Skeletal muscle tissue (tissue), 3 donors: ENCODE measurements at regions not wholly inside any gene's neighbourhood (a gene's known extent, or its start where the extent isn't known, plus 50 kb on each side); places are given as distances from the start of the nearest gene placed in this dataset.

Source experiments
- H3K27ac ChIP-seq: one replicate; pipeline ENCODE4 v1.7.0; 2013; ENCODE audit warnings: mild to moderate bottlenecking, low read depth, low read length, inconsistent platforms
- H3K27me3 ChIP-seq, 3 donors: one replicate each; pipeline ENCODE4 v1.7.0; 2013; ENCODE audit warnings: low read length in 3 of 3; ENCODE audit not compliant: control insufficient read depth in 3 of 3, insufficient read depth in 3 of 3
- H3K36me3 ChIP-seq, 3 donors: one replicate each; pipeline ENCODE4 v1.7.0; 2013; ENCODE audit warnings: low read length in 3 of 3; ENCODE audit not compliant: control insufficient read depth in 3 of 3, insufficient read depth in 3 of 3
- H3K4me1 ChIP-seq, 3 donors: one replicate each; pipeline ENCODE4 v1.7.0; 2013; ENCODE audit warnings: low read length in 3 of 3, mild to moderate bottlenecking in 3 of 3; ENCODE audit not compliant: control insufficient read depth in 3 of 3, insufficient read depth in 3 of 3
- H3K4me3 ChIP-seq, 3 donors: one replicate each; pipeline ENCODE4 v1.7.0; 2013; ENCODE audit warnings: low read length in 3 of 3
- H3K9ac ChIP-seq, 3 donors: one replicate each; pipeline ENCODE4 v1.7.0; 2013; ENCODE audit warnings: low read length in 3 of 3, mild to moderate bottlenecking in 3 of 3, moderate library complexity in 2 of 3, low read depth in 1 of 3
- H3K9me3 ChIP-seq, 3 donors: one replicate each; pipeline ENCODE4 v1.7.0; 2013; ENCODE audit warnings: low read length in 3 of 3; ENCODE audit not compliant: control insufficient read depth in 3 of 3
- donor health status: Osteomylitis.

- no peak overlapping the region for H3K9ac ChIP-seq
- H3K9me3 ChIP-seq: no peaks in the 10 kb centered on the region
- no peaks in the 10 kb centered on the region for H3K4me1 ChIP-seq
- H3K27ac ChIP-seq: no peak overlapping the region
- H3K36me3 ChIP-seq: no peaks in the 10 kb centered on the region
- H3K27me3 ChIP-seq: no peaks in the 10 kb centered on the region
- no peak overlapping the region for H3K4me3 ChIP-seq
Observed at GRCh38 chr17:71748872-71749271, 371.9 kb upstream of the SOX9 start.

DNA sequence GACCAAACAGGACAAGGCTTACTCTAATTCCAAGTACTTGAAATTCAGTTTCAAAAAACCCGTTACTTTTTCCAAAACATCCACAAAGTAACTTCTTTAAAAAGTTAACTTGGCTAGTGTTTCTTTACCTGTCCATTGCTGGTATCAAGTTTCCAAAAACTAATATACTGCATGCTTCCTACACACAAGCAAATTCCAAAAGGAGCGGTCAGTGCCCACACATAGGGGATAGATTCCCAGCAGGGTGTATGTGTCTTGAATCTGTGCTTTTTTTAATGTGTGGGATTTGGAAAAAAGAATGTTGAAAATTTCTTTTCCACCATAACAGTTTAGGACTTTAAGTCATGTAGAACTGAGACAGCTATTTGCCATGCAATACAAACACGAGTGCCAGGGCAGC, 367.8 kb upstream of the SOX9 start:
- Histone ChIP-seq H3K9ac (no peak overlapping the region), H3K36me3 (no peaks in the 10 kb centered on the region), H3K4me1 (no peaks in the 10 kb centered on the region), H3K27ac (no peak overlapping the region), H3K27me3 (no peaks in the 10 kb centered on the region), H3K9me3 (no peaks in the 10 kb centered on the region), H3K4me3 (no peak overlapping the region)

DNA sequence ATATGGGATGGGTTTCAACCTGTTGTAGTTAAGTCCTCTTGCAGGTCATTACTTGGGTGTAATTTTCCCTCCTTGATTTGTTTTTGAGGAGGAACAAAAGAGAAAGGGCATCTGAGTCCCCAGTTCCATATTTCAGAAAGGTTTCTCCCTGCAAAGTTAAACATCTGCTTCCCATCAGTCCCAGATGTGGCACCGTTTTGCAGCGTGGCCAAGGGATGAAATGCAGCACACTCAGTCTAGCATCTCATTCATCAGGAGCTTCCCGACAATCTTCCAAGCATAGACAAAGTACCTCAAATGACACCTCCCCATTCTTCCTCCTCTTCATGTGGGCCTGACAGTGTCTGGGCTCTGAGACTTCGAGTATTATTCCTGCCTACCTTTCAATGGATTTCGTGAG, 363.7 kb upstream of the SOX9 start:
- Histone ChIP-seq H3K4me3 (no peak overlapping the region), H3K27me3 (no peaks in the 10 kb centered on the region), H3K9ac (no peak overlapping the region)

DNA sequence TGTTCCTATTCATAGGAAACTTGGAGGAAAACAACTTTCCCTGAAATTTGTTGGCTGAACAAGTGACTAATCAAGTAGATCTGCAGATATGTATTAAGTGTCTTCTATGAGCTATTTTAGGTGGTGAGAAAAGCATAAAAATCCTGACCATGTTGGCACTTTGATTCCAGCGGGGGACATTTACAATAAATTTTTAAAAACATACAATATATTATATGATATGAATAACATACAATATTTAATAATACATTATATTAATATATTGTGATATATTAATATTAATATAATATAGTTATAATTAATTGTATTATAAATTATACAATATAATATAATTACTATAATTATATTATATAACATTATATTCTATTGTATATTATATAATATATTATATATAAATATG, 362.9 kb upstream of the SOX9 start:
- no peaks in the 10 kb centered on the region for H3K27me3 ChIP-seq
- H3K27ac ChIP-seq: no peak overlapping the region
- no peaks in the 10 kb centered on the region for H3K36me3 ChIP-seq
- H3K4me1 ChIP-seq: no peaks in the 10 kb centered on the region
- no peak overlapping the region for H3K4me3 ChIP-seq
- H3K9ac ChIP-seq: no peak overlapping the region
- no peaks in the 10 kb centered on the region for H3K9me3 ChIP-seq

More for the DNA sequence above, 363.7 kb upstream of the SOX9 start:
- Histone ChIP-seq H3K36me3 (no peaks in the 10 kb centered on the region), H3K9me3 (no peaks in the 10 kb centered on the region), H3K27ac (no peak overlapping the region), H3K4me1 (no peaks in the 10 kb centered on the region)

GRCh38 chr17:71759422-71760060, 361.3 kb upstream of the SOX9 start:
- no peaks in the 10 kb centered on the region for H3K9me3 ChIP-seq
- no peaks in the 10 kb centered on the region for H3K36me3 ChIP-seq
- H3K4me3 ChIP-seq: no peak overlapping the region
- no peak overlapping the region for H3K27ac ChIP-seq
- no peaks in the 10 kb centered on the region for H3K27me3 ChIP-seq
- no peaks in the 10 kb centered on the region for H3K4me1 ChIP-seq
- no peak overlapping the region for H3K9ac ChIP-seq

DNA sequence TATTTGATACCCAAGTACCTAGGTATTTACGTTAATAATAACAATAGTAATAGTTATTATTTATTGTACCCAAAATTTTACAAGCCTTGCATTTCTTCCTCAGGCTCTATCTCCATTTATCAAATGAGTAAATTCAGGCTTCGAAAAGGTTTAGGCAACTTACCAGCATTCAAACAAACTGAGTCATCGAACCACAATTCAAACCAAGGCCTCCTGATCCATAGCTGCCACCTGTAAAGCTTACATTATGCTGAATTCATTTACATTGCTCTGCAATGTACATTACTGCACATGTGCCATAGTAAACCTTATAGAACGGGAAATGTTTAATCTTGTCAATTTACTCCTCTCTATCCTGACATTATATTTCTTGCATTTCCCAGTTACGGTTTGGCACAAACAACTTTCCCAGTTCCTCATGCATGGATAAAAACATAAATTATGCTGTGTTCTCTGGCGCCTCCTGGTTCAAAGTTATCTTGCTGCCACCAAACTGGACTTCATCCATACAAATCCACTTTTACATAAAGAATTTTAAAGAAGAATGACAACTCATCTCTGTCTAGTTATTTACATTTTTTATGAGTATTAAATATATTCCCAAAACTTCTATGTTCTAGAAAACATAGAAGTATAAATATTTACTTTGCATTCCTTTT, 360.6 kb upstream of the SOX9 start:
- no peaks in the 10 kb centered on the region for H3K9me3 ChIP-seq
- H3K9ac ChIP-seq: no peak overlapping the region
- H3K27ac ChIP-seq: no peak overlapping the region
- no peaks in the 10 kb centered on the region for H3K4me1 ChIP-seq
- no peaks in the 10 kb centered on the region for H3K27me3 ChIP-seq
- H3K36me3 ChIP-seq: no peaks in the 10 kb centered on the region
- H3K4me3 ChIP-seq: no peak overlapping the region

DNA sequence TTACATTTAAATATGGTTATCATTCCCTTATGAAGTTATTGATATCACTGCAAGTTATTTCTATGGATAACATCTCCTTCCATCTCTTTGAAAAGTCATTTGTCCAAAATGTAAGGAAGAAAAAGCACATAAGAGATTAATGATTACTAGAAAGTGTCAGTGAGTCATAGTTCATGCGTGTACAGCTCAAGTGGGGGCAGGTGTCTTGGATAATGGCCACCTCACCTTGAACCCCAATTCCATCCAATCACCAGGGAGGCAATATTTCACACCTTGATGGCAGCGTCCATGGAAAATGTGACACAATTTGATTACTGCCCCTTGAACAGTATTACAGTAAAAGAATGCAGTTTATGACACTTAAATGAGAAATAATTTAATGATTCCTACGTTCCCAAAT, 358.3 kb upstream of the SOX9 start:
- no peak overlapping the region for H3K27ac ChIP-seq
- H3K9ac ChIP-seq: no peak overlapping the region
- no peaks in the 10 kb centered on the region for H3K9me3 ChIP-seq
- no peak overlapping the region for H3K4me3 ChIP-seq
- no peaks in the 10 kb centered on the region for H3K27me3 ChIP-seq
- H3K36me3 ChIP-seq: no peaks in the 10 kb centered on the region
- H3K4me1 ChIP-seq: peaks cover 0 to 3% (median 0%) of the 10 kb centered on the region in 3 donors

- Histone ChIP-seq H3K36me3 (no peaks in the 10 kb centered on the region), H3K9me3 (no peaks in the 10 kb centered on the region), H3K9ac (no peak overlapping the region), H3K4me3 (no peak overlapping the region), H3K27ac (no peak overlapping the region), H3K4me1 (peaks cover 0 to 3% (median 0%) of the 10 kb centered on the region in 3 donors), H3K27me3 (no peaks in the 10 kb centered on the region)
Observed at GRCh38 chr17:71764505-71764904, 356.3 kb upstream of the SOX9 start.

- H3K4me1 ChIP-seq: peaks cover 0 to 3% (median 0%) of the 10 kb centered on the region in 3 donors
- H3K36me3 ChIP-seq: no peaks in the 10 kb centered on the region
- H3K4me3 ChIP-seq: no peak overlapping the region
- no peaks in the 10 kb centered on the region for H3K9me3 ChIP-seq
- H3K27me3 ChIP-seq: no peaks in the 10 kb centered on the region
- H3K9ac ChIP-seq: no peak overlapping the region
- H3K27ac ChIP-seq: no peak overlapping the region
Observed at GRCh38 chr17:71765437-71765836, 355.4 kb upstream of the SOX9 start.

GRCh38 chr17:71769850-71770249, 351.0 kb upstream of the SOX9 start:
- Histone ChIP-seq H3K9me3 (no peaks in the 10 kb centered on the region), H3K36me3 (no peaks in the 10 kb centered on the region), H3K4me1 (peaks cover 0 to 3% (median 0%) of the 10 kb centered on the region in 3 donors), H3K9ac (no peak overlapping the region), H3K4me3 (no peak overlapping the region), H3K27ac (no peak overlapping the region), H3K27me3 (no peaks in the 10 kb centered on the region)
